ENCODE measurements at regions not wholly inside any gene's neighbourhood (a gene's known extent, or its start where the extent isn't known, plus 50 kb on each side); places are given as distances from the start of the nearest gene placed in this dataset.
"Not testable (repeated sequence)": the region's sequence is repeated elsewhere in the genome, so short reads cannot be mapped to it uniquely, and the experiment has no call there.

DNA sequence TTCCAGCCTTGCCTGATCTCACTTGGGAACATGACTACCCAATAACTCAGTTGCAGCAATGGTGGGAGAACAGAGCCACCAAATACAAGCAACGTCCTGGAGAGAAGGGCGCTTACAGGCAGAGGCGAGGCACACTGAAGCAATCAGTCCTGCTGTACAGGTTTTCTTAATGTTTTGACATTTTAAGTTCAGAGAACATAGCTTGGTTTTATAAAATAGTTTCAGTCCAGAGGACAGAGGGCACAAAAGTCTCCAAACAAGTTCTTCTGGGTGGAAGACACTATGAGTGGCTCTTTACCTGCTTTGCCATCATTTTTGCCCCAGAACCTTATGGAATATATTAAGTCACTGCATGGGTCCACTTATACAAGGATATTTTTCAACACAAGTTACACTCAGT, 103.4 kb upstream of the KCNG1 start:
- no peaks in the 10 kb centered on the region for H3K9me3 ChIP-seq (replicated peaks in 1 of 3)
- TF ChIP-seq CTCF (IDR thresholded peaks at IDR 0.05), result no peak
- no peak for TF ChIP-seq POLR2A (IDR thresholded peaks at IDR 0.05)
- no peak overlapping the region for H3K4me3 ChIP-seq
- H3K4me1 ChIP-seq (replicated peaks in 1 of 2), result no peaks in the 10 kb centered on the region
- intact Hi-C loops (cut with DNase I), result no loop called here
- no peak overlapping the region for H3K27ac ChIP-seq
- H3K27me3 ChIP-seq, result no peaks in the 10 kb centered on the region
- peak in 1 of 7 donors; percentile 15 for DNase-seq
- no peaks in the 10 kb centered on the region for H3K36me3 ChIP-seq (replicated peaks in 1 of 2)
- WGBS, 4 donors, result 57 to 88% (median 73%) methylated on average over 3 of the region's 3 CpGs

GRCh38 chr20:51125780-51126179, 102.9 kb upstream of the KCNG1 start:
- H3K36me3 ChIP-seq (replicated peaks in 1 of 2), result no peaks in the 10 kb centered on the region
- no peaks in the 10 kb centered on the region for H3K4me1 ChIP-seq (replicated peaks in 1 of 2)
- no peak for DNase-seq
- no peak overlapping the region for H3K4me3 ChIP-seq
- TF ChIP-seq POLR2A (IDR thresholded peaks at IDR 0.05) (no peak), CTCF (IDR thresholded peaks at IDR 0.05) (no peak)
- H3K27me3 ChIP-seq, result no peaks in the 10 kb centered on the region
- intact Hi-C loops (cut with DNase I), result no loop called here
- WGBS, 4 donors, result 55 to 76% (median 68%) methylated on average over 4 of the region's 4 CpGs
- no peak overlapping the region for H3K27ac ChIP-seq
- no peaks in the 10 kb centered on the region for H3K9me3 ChIP-seq (replicated peaks in 1 of 3)

GRCh38 chr20:51125105-51125504, 102.2 kb upstream of the KCNG1 start:
- no peaks in the 10 kb centered on the region for H3K36me3 ChIP-seq (replicated peaks in 1 of 2)
- intact Hi-C loops (cut with DNase I), result no loop called here
- no peaks in the 10 kb centered on the region for H3K9me3 ChIP-seq (replicated peaks in 1 of 3)
- TF ChIP-seq POLR2A (IDR thresholded peaks at IDR 0.05), result no peak
- TF ChIP-seq CTCF (IDR thresholded peaks at IDR 0.05), result no peak
- H3K27me3 ChIP-seq, result no peaks in the 10 kb centered on the region
- H3K27ac ChIP-seq, result no peak overlapping the region
- no peaks in the 10 kb centered on the region for H3K4me1 ChIP-seq (replicated peaks in 1 of 2)
- WGBS, 4 donors, result 60 to 83% (median 75%) methylated on average over 5 of the region's 5 CpGs
- H3K4me3 ChIP-seq, result no peak overlapping the region
- no peak for DNase-seq

- H3K4me3 ChIP-seq; H3K9me3 ChIP-seq (replicated peaks in 1 of 3); H3K4me1 ChIP-seq (replicated peaks in 1 of 2); H3K36me3 ChIP-seq (replicated peaks in 1 of 2); H3K27me3 ChIP-seq; H3K27ac ChIP-seq; DNase-seq; intact Hi-C loops (cut with DNase I): not testable (repeated sequence)
- WGBS, 4 donors, result 83 to 92% (median 88%) methylated on average over 1 of the region's 1 CpG
Measured at GRCh38 chr20:51123887-51124286, 101.0 kb upstream of the KCNG1 start.

DNA sequence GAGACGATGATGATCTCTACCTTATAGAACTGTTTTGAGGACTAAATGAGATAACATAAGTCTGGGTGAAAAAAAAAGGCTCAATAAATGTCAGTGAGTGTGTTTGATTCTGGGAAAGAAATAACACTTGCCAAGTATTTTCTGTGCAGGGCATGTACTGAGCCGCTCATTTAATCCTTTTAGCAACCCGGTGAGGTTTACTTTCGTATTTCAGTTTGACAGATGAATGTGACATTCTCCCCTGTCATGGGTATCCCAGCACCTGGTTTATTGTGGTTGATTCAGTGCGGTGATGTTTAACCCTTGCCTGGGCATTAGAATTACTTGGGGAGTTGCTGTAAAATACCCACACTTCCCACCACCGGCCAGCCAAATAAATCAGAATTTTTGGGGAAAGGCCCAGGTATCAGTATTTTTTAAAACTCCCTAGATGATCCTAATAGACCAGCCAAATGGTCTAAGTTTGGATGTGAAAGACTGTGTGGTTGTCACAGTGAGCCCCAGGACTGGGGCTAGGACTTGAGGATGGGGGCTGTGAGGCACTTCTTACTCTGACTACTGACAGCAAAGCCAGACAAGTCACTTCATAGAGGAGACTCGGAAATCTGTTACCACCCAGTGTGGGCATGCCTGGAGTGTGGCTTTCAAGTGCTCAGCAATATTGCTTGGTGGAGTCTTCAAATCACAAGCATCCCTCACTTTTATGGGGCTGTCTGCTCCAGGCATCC, 100.2 kb upstream of the KCNG1 start:
- 44 to 58% (median 51%) methylated on average over 7 of the region's 7 CpGs for WGBS, 4 donors
- Histone ChIP-seq H3K27ac (peak overlapping the region in 1 of 5 donors; percentile 26), H3K4me3 (no peak overlapping the region), H3K9me3 (replicated peaks in 1 of 3) (no peaks in the 10 kb centered on the region), H3K4me1 (replicated peaks in 1 of 2) (no peaks in the 10 kb centered on the region), H3K36me3 (replicated peaks in 1 of 2) (no peaks in the 10 kb centered on the region), H3K27me3 (no peaks in the 10 kb centered on the region)
- intact Hi-C loops (cut with DNase I), result no loop called here
- TF ChIP-seq CTCF (IDR thresholded peaks at IDR 0.05) (no peak), POLR2A (IDR thresholded peaks at IDR 0.05) (no peak)
- no peak for DNase-seq

Measured in adrenal gland (tissue), 9 donors.